Fibroblast of lung (primary cell): ENCODE measurements at regions not wholly inside any gene's neighbourhood (a gene's known extent, or its start where the extent isn't known, plus 50 kb on each side); places are given as distances from the start of the nearest gene placed in this dataset.

Source experiments
- DNase-seq, 2 donors: peaks; one replicate each; pipeline versions ENCODE4 v3.0.0 to v3.0.0-alpha.2; 2010; ENCODE audit warnings: low read depth in 2 of 2
- H2AFZ ChIP-seq: 2 replicates; pipeline ENCODE4 v1.5.1; 2012; ENCODE audit warnings: low read length, control low read depth, inconsistent platforms
- H3K27ac ChIP-seq: 2 replicates; pipeline ENCODE4 v1.5.1; 2011; ENCODE audit warnings: low read length, control low read depth; ENCODE audit not compliant: insufficient read depth
- H3K27me3 ChIP-seq: 2 replicates; pipeline ENCODE4 v1.5.1; 2011; ENCODE audit warnings: mild to moderate bottlenecking, low read length; ENCODE audit not compliant: control insufficient read depth, insufficient read depth
- H3K36me3 ChIP-seq: 2 replicates; pipeline ENCODE4 v1.5.1; 2011; ENCODE audit warnings: low read length; ENCODE audit not compliant: control insufficient read depth, insufficient read depth
- H3K4me1 ChIP-seq: 2 replicates; pipeline ENCODE4 v1.5.1; 2011; ENCODE audit warnings: low read length; ENCODE audit not compliant: control insufficient read depth, insufficient read depth; ENCODE audit errors: extremely low read depth
- H3K4me2 ChIP-seq: 2 replicates; pipeline ENCODE4 v1.5.1; 2011; ENCODE audit warnings: low read length, control low read depth; ENCODE audit not compliant: insufficient read depth; ENCODE audit errors: extremely low read depth
- H3K4me3 ChIP-seq, 4 experiments: fragments of 200-600 bp in 1 of 4; sonication (generic) in 1 of 4; replicated peaks in 1 of 4; 2 replicates each; pipeline ENCODE4 v1.5.1; 2011 to 2016; ENCODE audit warnings: low read length in 4 of 4, low read depth in 3 of 4, mild to moderate bottlenecking in 3 of 4, control low read depth in 2 of 4, inconsistent platforms in 1 of 4, mixed read lengths in 1 of 4; ENCODE audit not compliant: insufficient read depth in 1 of 4; ENCODE audit errors: control extremely low read depth in 1 of 4
- H3K79me2 ChIP-seq: 2 replicates; pipeline ENCODE4 v1.5.1; 2012; ENCODE audit warnings: mild to moderate bottlenecking, low read length, inconsistent platforms; ENCODE audit not compliant: control insufficient read depth, insufficient read depth
- H3K9ac ChIP-seq: 2 replicates; pipeline ENCODE4 v1.5.1; 2011; ENCODE audit warnings: mild to moderate bottlenecking, low read length, control low read depth; ENCODE audit not compliant: insufficient read depth
- H3K9me3 ChIP-seq: 2 replicates; pipeline ENCODE4 v1.5.1; 2012; ENCODE audit warnings: low read depth, low read length; ENCODE audit not compliant: control insufficient read depth, insufficient read depth
- H4K20me1 ChIP-seq: 2 replicates; pipeline ENCODE4 v1.5.1; 2011; ENCODE audit warnings: low read length; ENCODE audit not compliant: control insufficient read depth, insufficient read depth; ENCODE audit errors: extremely low read depth
- EZH2 ChIP-seq: IDR thresholded peaks from 2 replicates; pipeline ENCODE4 v1.5.1; 2012; ENCODE audit warnings: low read length, control low read depth, mild to moderate bottlenecking; ENCODE audit errors: missing control alignments
- TF ChIP-seq, protein P1 (sequence below), 2 donors: IDR thresholded peaks in 1 of 2; conservative IDR thresholded peaks in 1 of 2; 1 replicate in 1 of 2; 2 replicates in 1 of 2; pipeline ENCODE4 v1.5.1; 2011 to 2012; ENCODE audit warnings: low read length in 2 of 2, control low read depth in 1 of 2, inconsistent platforms in 1 of 2, low read depth in 1 of 2, mild to moderate bottlenecking in 1 of 2

DNA sequence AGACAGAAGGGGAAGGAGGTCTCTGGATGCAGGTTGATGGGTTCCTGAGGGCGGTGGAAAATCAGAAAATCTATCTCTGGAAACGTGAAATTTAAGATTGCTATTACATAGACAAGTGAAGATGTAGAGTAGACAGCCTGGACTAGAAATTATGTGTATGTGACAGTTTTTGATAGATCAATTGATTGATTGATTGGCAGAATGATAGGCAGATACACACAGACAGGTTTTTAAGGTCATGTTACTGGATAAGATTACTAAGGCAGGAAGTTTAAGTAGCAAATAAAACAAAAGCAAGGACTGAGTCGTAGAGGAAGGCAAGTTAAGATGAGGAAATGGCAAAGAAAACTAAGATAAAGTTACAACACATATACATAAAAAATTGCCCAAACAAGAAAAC, 124.7 kb downstream of the RGS21 start:
- Histone ChIP-seq H3K79me2 (no peaks in the 10 kb centered on the region), H3K27me3 (no peaks in the 10 kb centered on the region), H2AFZ (no peak overlapping the region), H3K9ac (no peak overlapping the region), H3K9me3 (no peaks in the 10 kb centered on the region), H3K27ac (no peak overlapping the region), H4K20me1 (no peaks in the 10 kb centered on the region), H3K36me3 (no peaks in the 10 kb centered on the region), H3K4me3 (no peak overlapping the region), H3K4me1 (peaks cover 2% of the 10 kb centered on the region), H3K4me2 (no peak overlapping the region)
- DNase-seq, result no peak
- TF ChIP-seq, protein P1, sequence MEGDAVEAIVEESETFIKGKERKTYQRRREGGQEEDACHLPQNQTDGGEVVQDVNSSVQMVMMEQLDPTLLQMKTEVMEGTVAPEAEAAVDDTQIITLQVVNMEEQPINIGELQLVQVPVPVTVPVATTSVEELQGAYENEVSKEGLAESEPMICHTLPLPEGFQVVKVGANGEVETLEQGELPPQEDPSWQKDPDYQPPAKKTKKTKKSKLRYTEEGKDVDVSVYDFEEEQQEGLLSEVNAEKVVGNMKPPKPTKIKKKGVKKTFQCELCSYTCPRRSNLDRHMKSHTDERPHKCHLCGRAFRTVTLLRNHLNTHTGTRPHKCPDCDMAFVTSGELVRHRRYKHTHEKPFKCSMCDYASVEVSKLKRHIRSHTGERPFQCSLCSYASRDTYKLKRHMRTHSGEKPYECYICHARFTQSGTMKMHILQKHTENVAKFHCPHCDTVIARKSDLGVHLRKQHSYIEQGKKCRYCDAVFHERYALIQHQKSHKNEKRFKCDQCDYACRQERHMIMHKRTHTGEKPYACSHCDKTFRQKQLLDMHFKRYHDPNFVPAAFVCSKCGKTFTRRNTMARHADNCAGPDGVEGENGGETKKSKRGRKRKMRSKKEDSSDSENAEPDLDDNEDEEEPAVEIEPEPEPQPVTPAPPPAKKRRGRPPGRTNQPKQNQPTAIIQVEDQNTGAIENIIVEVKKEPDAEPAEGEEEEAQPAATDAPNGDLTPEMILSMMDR (conservative IDR thresholded peaks at IDR 0.05 in 1 of 2, IDR thresholded peaks at IDR 0.05 in 1 of 2; ENCODE audit: low read depth in 1 of 2, low read length in 2 of 2), result no peak
- TF ChIP-seq EZH2, result no peak

DNA sequence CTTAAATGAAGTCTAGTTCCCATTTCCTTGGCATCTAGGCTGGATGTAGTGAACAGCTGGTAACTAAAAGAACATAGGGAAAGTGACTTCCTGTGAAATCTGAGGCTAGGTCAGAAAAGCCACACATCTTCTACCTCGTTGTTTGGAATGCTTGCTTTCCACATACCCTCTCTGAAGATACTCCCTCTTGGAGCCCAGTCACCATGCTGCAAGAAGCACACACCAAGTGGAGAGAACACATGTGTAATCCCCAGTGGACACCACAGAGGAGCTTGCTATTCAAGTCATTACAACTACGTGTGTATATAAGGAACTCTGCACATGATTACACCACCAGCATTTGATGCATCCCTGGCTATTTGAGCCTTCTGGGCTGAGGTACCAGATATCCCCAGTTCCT, 125.9 kb downstream of the RGS21 start:
- Histone ChIP-seq H4K20me1 (no peaks in the 10 kb centered on the region), H3K4me1 (peaks cover 2% of the 10 kb centered on the region), H2AFZ (no peak overlapping the region), H3K9ac (no peak overlapping the region), H3K9me3 (no peaks in the 10 kb centered on the region), H3K27me3 (no peaks in the 10 kb centered on the region), H3K27ac (no peak overlapping the region), H3K79me2 (no peaks in the 10 kb centered on the region), H3K4me3 (no peak overlapping the region), H3K36me3 (no peaks in the 10 kb centered on the region), H3K4me2 (no peak overlapping the region)
- peak in 1 of 2 donors; percentile 6 for DNase-seq
- TF ChIP-seq, protein P1 (conservative IDR thresholded peaks at IDR 0.05 in 1 of 2, IDR thresholded peaks at IDR 0.05 in 1 of 2; ENCODE audit: low read depth in 1 of 2, low read length in 2 of 2), result no peak
- TF ChIP-seq EZH2, result no peak

DNA sequence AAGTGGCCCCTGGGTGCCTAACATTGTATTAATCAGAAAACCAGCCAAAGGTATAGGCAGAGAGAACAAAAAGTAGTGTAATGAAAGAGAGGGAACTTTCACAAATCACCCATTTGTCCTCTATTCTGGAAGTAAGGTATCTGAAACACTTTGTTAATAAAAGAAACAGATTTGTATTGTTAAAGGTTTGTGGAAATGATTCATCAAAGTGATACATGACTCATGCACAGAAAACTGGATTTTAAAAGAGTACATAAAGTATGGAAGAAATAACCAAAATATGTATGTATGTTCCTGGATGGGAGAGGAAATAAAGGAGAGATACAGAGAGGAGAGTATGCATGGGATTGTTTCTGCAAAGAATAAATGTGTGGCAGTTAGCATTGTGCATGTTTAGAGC, 126.8 kb downstream of the RGS21 start:
- no peaks in the 10 kb centered on the region for H4K20me1 ChIP-seq
- H3K4me3 ChIP-seq, result no peak overlapping the region
- TF ChIP-seq, protein P1 (conservative IDR thresholded peaks at IDR 0.05 in 1 of 2, IDR thresholded peaks at IDR 0.05 in 1 of 2; ENCODE audit: low read depth in 1 of 2, low read length in 2 of 2), result no peak
- TF ChIP-seq EZH2, result no peak
- no peaks in the 10 kb centered on the region for H3K36me3 ChIP-seq
- no peak overlapping the region for H3K9ac ChIP-seq
- H3K79me2 ChIP-seq, result no peaks in the 10 kb centered on the region
- no peaks in the 10 kb centered on the region for H3K27me3 ChIP-seq
- H3K4me1 ChIP-seq, result peaks cover 2% of the 10 kb centered on the region
- H3K4me2 ChIP-seq, result no peak overlapping the region
- H3K27ac ChIP-seq, result no peak overlapping the region
- peak; percentile 25 to 40 for DNase-seq
- H2AFZ ChIP-seq, result no peak overlapping the region
- H3K9me3 ChIP-seq, result no peaks in the 10 kb centered on the region
